ENCODE measurements at regions not wholly inside any gene's neighbourhood (a gene's known extent, or its start where the extent isn't known, plus 50 kb on each side); places are given as distances from the start of the nearest gene placed in this dataset.

DNA sequence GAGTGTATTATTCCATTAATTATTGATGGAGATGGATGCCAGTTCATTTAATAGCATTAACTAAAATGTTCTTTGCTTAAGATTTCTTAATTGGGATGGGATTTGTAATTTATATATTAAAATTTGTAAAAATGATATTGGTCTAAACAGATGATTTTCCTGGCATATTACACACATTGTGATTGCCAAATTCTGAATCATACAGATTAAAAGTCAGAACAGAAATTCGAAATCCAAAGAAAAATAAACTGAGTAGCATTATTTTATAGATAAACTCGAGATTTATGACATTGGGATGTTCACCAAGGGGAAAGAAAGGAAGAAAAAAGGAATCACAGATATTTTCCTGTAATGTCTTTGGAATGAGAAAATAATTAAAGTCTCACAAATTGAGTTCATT is 481.1 kb downstream of the CCER1 start:
- WGBS, 5 donors = 30 to 46% (median 37%) methylated on average over 2 of the region's 2 CpGs

DNA sequence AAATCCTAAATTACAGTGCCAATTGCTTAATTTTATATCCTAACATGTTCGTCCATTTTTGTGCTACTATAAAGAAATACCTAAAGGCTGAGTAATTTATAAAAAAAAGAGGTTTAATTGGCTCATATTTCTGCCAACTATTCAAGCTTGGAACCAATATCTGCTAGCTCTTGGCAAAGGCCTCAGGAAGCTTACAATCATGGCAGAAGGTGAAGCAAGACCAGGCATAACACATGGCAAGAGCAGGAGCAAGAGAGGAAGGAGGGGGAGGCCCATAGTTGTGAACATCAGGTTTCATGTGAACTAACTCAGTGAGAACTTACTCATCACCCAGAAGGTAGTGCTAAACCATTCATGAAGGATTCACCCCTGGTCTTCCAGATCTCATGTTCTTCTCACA is 494.3 kb downstream of the CCER1 start:
- no peaks in the 10 kb centered on the region for H3K4me1 ChIP-seq
- no peak overlapping the region for H3K4me3 ChIP-seq
- 67 to 79% (median 69%) methylated on average over 1 of the region's 1 CpG for WGBS, 5 donors
- no peak for DNase-seq
- TF ChIP-seq EP300 (IDR thresholded peaks at IDR 0.05) (no peak), POLR2A (IDR thresholded peaks at IDR 0.05) (no peak), POLR2AphosphoS5 (IDR thresholded peaks at IDR 0.05) (no peak)
- TF ChIP-seq, protein P1, sequence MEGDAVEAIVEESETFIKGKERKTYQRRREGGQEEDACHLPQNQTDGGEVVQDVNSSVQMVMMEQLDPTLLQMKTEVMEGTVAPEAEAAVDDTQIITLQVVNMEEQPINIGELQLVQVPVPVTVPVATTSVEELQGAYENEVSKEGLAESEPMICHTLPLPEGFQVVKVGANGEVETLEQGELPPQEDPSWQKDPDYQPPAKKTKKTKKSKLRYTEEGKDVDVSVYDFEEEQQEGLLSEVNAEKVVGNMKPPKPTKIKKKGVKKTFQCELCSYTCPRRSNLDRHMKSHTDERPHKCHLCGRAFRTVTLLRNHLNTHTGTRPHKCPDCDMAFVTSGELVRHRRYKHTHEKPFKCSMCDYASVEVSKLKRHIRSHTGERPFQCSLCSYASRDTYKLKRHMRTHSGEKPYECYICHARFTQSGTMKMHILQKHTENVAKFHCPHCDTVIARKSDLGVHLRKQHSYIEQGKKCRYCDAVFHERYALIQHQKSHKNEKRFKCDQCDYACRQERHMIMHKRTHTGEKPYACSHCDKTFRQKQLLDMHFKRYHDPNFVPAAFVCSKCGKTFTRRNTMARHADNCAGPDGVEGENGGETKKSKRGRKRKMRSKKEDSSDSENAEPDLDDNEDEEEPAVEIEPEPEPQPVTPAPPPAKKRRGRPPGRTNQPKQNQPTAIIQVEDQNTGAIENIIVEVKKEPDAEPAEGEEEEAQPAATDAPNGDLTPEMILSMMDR (IDR thresholded peaks at IDR 0.05) = no peak
- H3K27ac ChIP-seq = no peak overlapping the region
- peaks cover 0 to 11% (median 3%) of the 10 kb centered on the region in 4 donors for H3K9me3 ChIP-seq
- H3K36me3 ChIP-seq = no peaks in the 10 kb centered on the region
- intact Hi-C loops (cut with DNase I; ENCODE audit: low total_unique reads) = no loop called here
- no peaks in the 10 kb centered on the region for H3K27me3 ChIP-seq

More for the DNA sequence above, 481.1 kb downstream of the CCER1 start:
- intact Hi-C loops (cut with DNase I; ENCODE audit: low total_unique reads) = no loop called here
- Histone ChIP-seq H3K4me1 (no peaks in the 10 kb centered on the region), H3K27me3 (no peaks in the 10 kb centered on the region), H3K9me3 (peaks cover 0 to 18% (median 9%) of the 10 kb centered on the region in 4 donors), H3K27ac (no peak overlapping the region), H3K4me3 (no peak overlapping the region), H3K36me3 (no peaks in the 10 kb centered on the region)
- no peak for DNase-seq
- TF ChIP-seq EP300 (IDR thresholded peaks at IDR 0.05) (no peak), POLR2AphosphoS5 (IDR thresholded peaks at IDR 0.05) (no peak), POLR2A (IDR thresholded peaks at IDR 0.05) (no peak)
- TF ChIP-seq, protein P1 (IDR thresholded peaks at IDR 0.05) = no peak

DNA sequence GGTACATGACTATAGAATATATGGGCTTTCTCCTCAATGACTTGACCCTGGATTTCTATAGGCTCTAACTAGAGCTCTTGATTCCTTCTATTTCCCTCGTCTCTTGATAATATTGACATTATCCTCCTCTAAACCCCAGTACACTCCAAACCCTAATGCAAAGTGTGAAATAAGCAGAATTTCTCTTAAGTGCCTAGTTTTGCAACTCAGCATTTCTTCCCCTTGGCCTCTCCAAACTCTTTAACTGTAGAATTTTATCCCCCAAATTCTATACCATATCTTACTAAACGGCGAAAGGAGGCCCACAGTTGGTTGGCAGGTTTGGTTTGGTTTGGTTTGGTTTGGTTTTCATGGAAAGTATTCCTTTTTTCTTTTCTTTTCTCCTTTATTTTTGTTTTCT is 498.7 kb downstream of the CCER1 start:
- H3K4me1 ChIP-seq = no peaks in the 10 kb centered on the region
- peaks cover 0 to 6% (median under 1%) of the 10 kb centered on the region in 4 donors for H3K9me3 ChIP-seq
- no peaks in the 10 kb centered on the region for H3K27me3 ChIP-seq
- TF ChIP-seq POLR2A (IDR thresholded peaks at IDR 0.05) (no peak), POLR2AphosphoS5 (IDR thresholded peaks at IDR 0.05) (no peak), EP300 (IDR thresholded peaks at IDR 0.05) (no peak)
- TF ChIP-seq, protein P1 (IDR thresholded peaks at IDR 0.05) = no peak
- DNase-seq = no peak
- WGBS, 5 donors = 70 to 87% (median 82%) methylated on average over 3 of the region's 3 CpGs
- no peak overlapping the region for H3K27ac ChIP-seq
- intact Hi-C loops (cut with DNase I; ENCODE audit: low total_unique reads) = no loop called here
- no peaks in the 10 kb centered on the region for H3K36me3 ChIP-seq
- no peak overlapping the region for H3K4me3 ChIP-seq

DNA sequence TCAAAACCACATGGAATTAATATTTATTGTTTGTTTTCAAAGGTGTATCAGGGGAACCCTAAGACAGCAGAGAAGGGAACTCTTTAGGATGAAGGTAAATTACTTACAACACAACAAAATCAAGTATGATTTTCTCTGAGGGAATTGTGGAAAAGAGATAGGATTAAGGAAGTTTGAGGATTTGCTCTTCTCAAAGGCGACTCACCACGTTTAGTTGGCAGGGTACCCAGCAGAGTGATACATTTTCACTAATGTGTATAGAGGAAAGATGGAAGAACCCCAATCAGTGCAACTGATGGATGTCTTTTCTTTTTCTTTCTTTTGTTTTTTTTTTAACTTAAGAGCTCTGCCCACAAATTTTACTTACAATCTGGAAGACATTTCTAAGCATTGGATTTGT is 499.2 kb downstream of the CCER1 start:
- Histone ChIP-seq H3K36me3 (no peaks in the 10 kb centered on the region), H3K9me3 (peaks cover 0 to 1% (median 0%) of the 10 kb centered on the region in 4 donors), H3K27me3 (no peaks in the 10 kb centered on the region), H3K27ac (no peak overlapping the region), H3K4me1 (no peaks in the 10 kb centered on the region), H3K4me3 (no peak overlapping the region)
- WGBS, 5 donors = 43 to 71% (median 64%) methylated on average over 2 of the region's 2 CpGs
- no peak for DNase-seq
- intact Hi-C loops (cut with DNase I; ENCODE audit: low total_unique reads) = no loop called here
- no peak for TF ChIP-seq POLR2A (IDR thresholded peaks at IDR 0.05)
- no peak for TF ChIP-seq POLR2AphosphoS5 (IDR thresholded peaks at IDR 0.05)
- no peak for TF ChIP-seq EP300 (IDR thresholded peaks at IDR 0.05)
- TF ChIP-seq, protein P1 (IDR thresholded peaks at IDR 0.05) = no peak

All from stomach (tissue), 8 donors.